T-helper 17 cell (primary cell): ENCODE measurements at regions not wholly inside any gene's neighbourhood (a gene's known extent, or its start where the extent isn't known, plus 50 kb on each side); places are given as distances from the start of the nearest gene placed in this dataset.
"Not testable (repeated sequence)": the region's sequence is repeated elsewhere in the genome, so short reads cannot be mapped to it uniquely, and the experiment has no call there.

Source experiments
- ATAC-seq: fragments of 150-1000 bp; cut with Tn5 transposase; 2 replicates; pipeline ENCODE4 v1.10.0; 2021; ENCODE audit warnings: mild to moderate bottlenecking, moderate library complexity
- DNase-seq, 3 donors: peaks; one replicate each; pipeline versions ENCODE4 v3.0.0 to v3.0.0-alpha.2; 2020 to 2021
- H3K9me3 ChIP-seq: one replicate; pipeline ENCODE4 v1.7.0; 2013; ENCODE audit warnings: low read length, mild to moderate bottlenecking; ENCODE audit not compliant: control insufficient read depth, poor library complexity, severe bottlenecking
- H3K27ac Mint-ChIP-seq: one replicate; pipeline ENCODE4 v1.8.0; 2022; ENCODE audit warnings: mild to moderate bottlenecking, moderate library complexity, mixed read lengths
- H3K27me3 Mint-ChIP-seq: one replicate; pipeline ENCODE4 v1.8.0; 2022; ENCODE audit warnings: mixed read lengths
- H3K36me3 Mint-ChIP-seq: one replicate; pipeline ENCODE4 v1.8.0; 2022; ENCODE audit warnings: low read depth, mixed read lengths
- H3K4me1 Mint-ChIP-seq: one replicate; pipeline ENCODE4 v1.8.0; 2022; ENCODE audit warnings: mild to moderate bottlenecking, mixed read lengths
- H3K4me3 Mint-ChIP-seq: one replicate; pipeline ENCODE4 v1.8.0; 2022; ENCODE audit warnings: mild to moderate bottlenecking, moderate library complexity, mixed read lengths

GRCh38 chr6:6470123-6470522, 118.4 kb upstream of the LY86 start:
- H3K4me1 Mint-ChIP-seq: no peaks in the 10 kb centered on the region
- no peak for DNase-seq
- H3K27ac Mint-ChIP-seq: no peak overlapping the region
- no peak for ATAC-seq
- no peak overlapping the region for H3K4me3 Mint-ChIP-seq
- H3K9me3 ChIP-seq: no peaks in the 10 kb centered on the region
- peaks cover 12% of the 10 kb centered on the region for H3K27me3 Mint-ChIP-seq
- H3K36me3 Mint-ChIP-seq: no peaks in the 10 kb centered on the region

GRCh38 chr6:6471276-6471675, 117.2 kb upstream of the LY86 start:
- no peak overlapping the region for H3K4me3 Mint-ChIP-seq
- H3K4me1 Mint-ChIP-seq: no peaks in the 10 kb centered on the region
- no peak overlapping the region for H3K27ac Mint-ChIP-seq
- H3K9me3 ChIP-seq: no peaks in the 10 kb centered on the region
- peaks cover 21% of the 10 kb centered on the region for H3K27me3 Mint-ChIP-seq
- DNase-seq (no peak), ATAC-seq (no peak)
- no peaks in the 10 kb centered on the region for H3K36me3 Mint-ChIP-seq

GRCh38 chr6:6474170-6474920, 114.2 kb upstream of the LY86 start:
- DNase-seq: no peak
- Mint-ChIP-seq H3K27ac (no peak overlapping the region), H3K4me1 (no peaks in the 10 kb centered on the region), H3K4me3 (no peak overlapping the region), H3K27me3 (peaks cover 30% of the 10 kb centered on the region), H3K36me3 (no peaks in the 10 kb centered on the region)
- ATAC-seq: no peak
- no peaks in the 10 kb centered on the region for H3K9me3 ChIP-seq

GRCh38 chr6:6479785-6480184, 108.7 kb upstream of the LY86 start:
- Mint-ChIP-seq H3K27ac (no peak overlapping the region), H3K4me3 (no peak overlapping the region), H3K36me3 (peaks cover 2% of the 10 kb centered on the region), H3K27me3 (peaks cover 34% of the 10 kb centered on the region), H3K4me1 (no peaks in the 10 kb centered on the region)
- DNase-seq (no peak), ATAC-seq (no peak)
- no peaks in the 10 kb centered on the region for H3K9me3 ChIP-seq

GRCh38 chr6:6482256-6482655, 106.3 kb upstream of the LY86 start:
- no peak overlapping the region for H3K4me3 Mint-ChIP-seq
- peaks cover 20% of the 10 kb centered on the region for H3K27me3 Mint-ChIP-seq
- DNase-seq: no peak
- no peaks in the 10 kb centered on the region for H3K4me1 Mint-ChIP-seq
- no peak overlapping the region for H3K27ac Mint-ChIP-seq
- no peaks in the 10 kb centered on the region for H3K9me3 ChIP-seq
- peaks cover 2% of the 10 kb centered on the region for H3K36me3 Mint-ChIP-seq
- no peak for ATAC-seq

GRCh38 chr6:6483168-6483567, 105.4 kb upstream of the LY86 start:
- peaks cover 2% of the 10 kb centered on the region for H3K9me3 ChIP-seq
- H3K4me3 Mint-ChIP-seq: no peak overlapping the region
- H3K4me1 Mint-ChIP-seq: no peaks in the 10 kb centered on the region
- ATAC-seq: no peak
- H3K27me3 Mint-ChIP-seq: peaks cover 18% of the 10 kb centered on the region
- H3K36me3 Mint-ChIP-seq: peaks cover 2% of the 10 kb centered on the region
- H3K27ac Mint-ChIP-seq: no peak overlapping the region
- no peak for DNase-seq

- H3K36me3 Mint-ChIP-seq: peaks cover 2% of the 10 kb centered on the region
- no peak for ATAC-seq
- H3K27ac Mint-ChIP-seq: no peak overlapping the region
- peaks cover 12% of the 10 kb centered on the region for H3K27me3 Mint-ChIP-seq
- DNase-seq: no peak
- no peaks in the 10 kb centered on the region for H3K4me1 Mint-ChIP-seq
- peaks cover 2% of the 10 kb centered on the region for H3K9me3 ChIP-seq
- H3K4me3 Mint-ChIP-seq: no peak overlapping the region
Measured at GRCh38 chr6:6483733-6484132, 104.8 kb upstream of the LY86 start.

- no peak for DNase-seq
- Mint-ChIP-seq H3K36me3 (peaks cover 2% of the 10 kb centered on the region), H3K4me1 (no peaks in the 10 kb centered on the region), H3K27me3 (peaks cover 6% of the 10 kb centered on the region), H3K27ac (no peak overlapping the region), H3K4me3 (no peak overlapping the region)
- ATAC-seq: no peak
- H3K9me3 ChIP-seq: peaks cover 2% of the 10 kb centered on the region
Measured at GRCh38 chr6:6484681-6485080, 103.8 kb upstream of the LY86 start.

- H3K27me3 Mint-ChIP-seq: peaks cover 2% of the 10 kb centered on the region
- ATAC-seq (no peak), DNase-seq (no peak)
- H3K36me3 Mint-ChIP-seq: no peaks in the 10 kb centered on the region
- peaks cover 2% of the 10 kb centered on the region for H3K9me3 ChIP-seq
- no peak overlapping the region for H3K27ac Mint-ChIP-seq
- H3K4me1 Mint-ChIP-seq: no peaks in the 10 kb centered on the region
- H3K4me3 Mint-ChIP-seq: no peak overlapping the region
Measured at GRCh38 chr6:6486595-6486994, 101.9 kb upstream of the LY86 start.

GRCh38 chr6:6491761-6492160, 96.8 kb upstream of the LY86 start:
- Mint-ChIP-seq H3K4me3 (no peak overlapping the region), H3K4me1 (peaks cover 4% of the 10 kb centered on the region), H3K27me3 (peaks cover 24% of the 10 kb centered on the region), H3K27ac (no peak overlapping the region), H3K36me3 (peaks cover 2% of the 10 kb centered on the region)
- H3K9me3 ChIP-seq: peaks cover 2% of the 10 kb centered on the region
- ATAC-seq (no peak), DNase-seq (no peak)

GRCh38 chr6:6492675-6493074, 95.8 kb upstream of the LY86 start:
- Mint-ChIP-seq H3K27me3 (peaks cover 30% of the 10 kb centered on the region), H3K4me1 (peaks cover 4% of the 10 kb centered on the region), H3K27ac (no peak overlapping the region), H3K36me3 (peaks cover 2% of the 10 kb centered on the region), H3K4me3 (no peak overlapping the region)
- H3K9me3 ChIP-seq: no peaks in the 10 kb centered on the region
- no peak for ATAC-seq
- no peak for DNase-seq

GRCh38 chr6:6494139-6494538, 94.4 kb upstream of the LY86 start:
- ATAC-seq: peak; percentile 51
- not testable (repeated sequence) for H3K9me3 ChIP-seq, H3K36me3 Mint-ChIP-seq, DNase-seq, H3K4me1 Mint-ChIP-seq, H3K4me3 Mint-ChIP-seq
- Mint-ChIP-seq H3K27me3 (peaks cover 34% of the 10 kb centered on the region), H3K27ac (peak overlapping the region; percentile 21)

GRCh38 chr6:6494677-6495076, 93.8 kb upstream of the LY86 start:
- H3K27me3 Mint-ChIP-seq: peaks cover 38% of the 10 kb centered on the region
- DNase-seq: no peak
- no peaks in the 10 kb centered on the region for H3K9me3 ChIP-seq
- no peak for ATAC-seq
- no peak overlapping the region for H3K27ac Mint-ChIP-seq
- H3K4me1 Mint-ChIP-seq: peaks cover 4% of the 10 kb centered on the region
- no peak overlapping the region for H3K4me3 Mint-ChIP-seq
- H3K36me3 Mint-ChIP-seq: peaks cover 2% of the 10 kb centered on the region

- H3K4me1 Mint-ChIP-seq: peaks cover 4% of the 10 kb centered on the region
- peaks cover 2% of the 10 kb centered on the region for H3K36me3 Mint-ChIP-seq
- H3K27me3 Mint-ChIP-seq: peaks cover 50% of the 10 kb centered on the region
- ATAC-seq: no peak
- H3K9me3 ChIP-seq: no peaks in the 10 kb centered on the region
- DNase-seq: no peak
- no peak overlapping the region for H3K27ac Mint-ChIP-seq
- H3K4me3 Mint-ChIP-seq: no peak overlapping the region
Measured at GRCh38 chr6:6495851-6496250, 92.7 kb upstream of the LY86 start.
